ENCODE measurements at regions not wholly inside any gene's neighbourhood (a gene's known extent, or its start where the extent isn't known, plus 50 kb on each side); places are given as distances from the start of the nearest gene placed in this dataset.

DNA sequence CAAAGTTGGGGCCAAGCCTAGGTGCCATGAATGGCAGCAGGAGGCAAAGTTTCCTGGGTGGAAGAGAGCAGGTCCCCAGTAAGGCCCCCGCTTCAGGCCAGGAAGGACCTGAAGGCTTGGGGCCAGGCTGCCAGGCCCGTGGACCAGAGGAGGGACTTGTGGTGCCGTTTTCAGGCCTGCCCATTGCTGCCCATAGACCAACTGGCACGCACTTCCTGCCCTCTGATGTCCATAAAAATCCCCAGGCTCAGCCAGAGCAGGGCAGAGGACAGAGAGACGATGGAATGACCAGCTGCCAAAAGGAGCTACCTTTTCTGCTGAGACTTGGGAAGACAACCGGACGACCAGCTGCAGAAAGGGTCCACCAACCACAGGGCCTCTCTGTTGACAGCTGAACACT is 1205.5 kb downstream of the ARAP2 start:
- no peak overlapping the region for H3K4me3 Mint-ChIP-seq
- H3K9me3 Mint-ChIP-seq: peaks cover 6% of the 10 kb centered on the region
- no peak overlapping the region for H3K27ac Mint-ChIP-seq
- no peak for DNase-seq
- no peaks in the 10 kb centered on the region for H3K27me3 Mint-ChIP-seq
- H3K4me1 Mint-ChIP-seq: no peaks in the 10 kb centered on the region
- H3K36me3 Mint-ChIP-seq: no peaks in the 10 kb centered on the region

DNA sequence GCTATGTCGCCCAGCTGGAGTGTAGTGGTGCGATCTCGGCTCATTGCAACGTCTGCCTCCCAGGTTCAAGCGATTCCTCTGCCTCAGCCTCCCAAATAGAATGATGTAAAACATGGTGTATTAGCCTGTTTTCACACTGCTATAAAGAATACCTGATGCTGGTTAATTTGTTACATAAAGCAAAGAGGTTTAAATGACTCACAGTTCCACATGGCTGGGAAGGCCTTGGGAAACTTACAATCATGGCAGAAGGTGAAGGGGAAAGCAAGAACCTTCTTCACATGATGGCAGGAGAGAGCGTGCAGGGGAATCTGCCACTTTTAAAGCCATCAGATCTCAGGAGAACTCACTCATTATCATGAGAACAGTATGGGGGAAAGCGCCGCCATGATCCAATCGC is 1191.8 kb downstream of the ARAP2 start:
- DNase-seq: no peak
- Mint-ChIP-seq H3K36me3 (no peaks in the 10 kb centered on the region), H3K27me3 (no peaks in the 10 kb centered on the region), H3K4me3 (no peak overlapping the region), H3K4me1 (no peaks in the 10 kb centered on the region), H3K27ac (no peak overlapping the region), H3K9me3 (peaks cover 2% of the 10 kb centered on the region)

DNA sequence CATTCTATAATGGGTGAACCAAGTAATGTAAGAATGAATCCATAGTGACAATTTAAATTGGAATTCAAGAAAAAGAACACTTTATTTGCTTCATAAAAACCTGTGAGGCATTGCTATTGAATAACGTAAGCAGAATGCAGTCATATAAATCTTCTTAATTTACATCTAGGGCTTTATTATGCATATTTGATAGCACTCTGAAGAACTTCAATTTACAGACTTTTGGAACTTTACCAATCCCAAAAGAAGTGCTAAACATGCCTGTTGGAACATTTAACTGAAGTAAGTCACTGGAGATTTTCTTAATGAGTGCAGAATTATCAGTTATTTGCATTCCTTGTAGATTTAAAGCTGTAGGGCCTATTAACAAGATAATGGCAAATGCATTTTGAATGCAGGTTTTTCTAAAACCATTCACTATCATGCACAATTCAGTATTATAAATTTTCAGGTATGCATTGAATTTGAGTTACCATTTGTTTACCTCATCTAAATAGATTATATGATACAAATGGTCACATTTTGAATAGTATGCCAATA is 1181.2 kb downstream of the ARAP2 start:
- Mint-ChIP-seq H3K9me3 (no peaks in the 10 kb centered on the region), H3K27ac (no peak overlapping the region), H3K4me3 (no peak overlapping the region), H3K4me1 (no peaks in the 10 kb centered on the region), H3K27me3 (no peaks in the 10 kb centered on the region), H3K36me3 (no peaks in the 10 kb centered on the region)
- DNase-seq: no peak

DNA sequence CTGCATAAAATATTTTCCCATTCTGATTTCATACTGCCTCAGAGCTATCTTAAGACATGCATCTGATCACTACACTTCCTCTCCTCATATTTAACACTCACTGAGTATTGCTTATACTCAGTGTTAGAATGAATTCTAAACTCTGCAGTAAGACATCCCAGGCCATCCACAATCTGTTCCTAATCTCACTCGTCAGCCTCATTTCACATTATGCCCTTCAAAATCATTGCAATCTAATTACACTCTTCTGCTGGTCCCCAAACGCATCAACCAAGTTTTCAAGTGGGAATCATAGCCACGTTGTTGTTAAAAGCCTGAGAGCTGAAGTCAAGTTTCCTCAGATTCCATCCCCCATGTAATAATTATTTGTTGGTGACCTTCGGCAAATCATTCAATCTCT is 1177.9 kb downstream of the ARAP2 start:
- Mint-ChIP-seq H3K9me3 (no peaks in the 10 kb centered on the region), H3K27ac (no peak overlapping the region), H3K36me3 (no peaks in the 10 kb centered on the region), H3K4me3 (no peak overlapping the region), H3K4me1 (no peaks in the 10 kb centered on the region), H3K27me3 (no peaks in the 10 kb centered on the region)
- no peak for DNase-seq

DNA sequence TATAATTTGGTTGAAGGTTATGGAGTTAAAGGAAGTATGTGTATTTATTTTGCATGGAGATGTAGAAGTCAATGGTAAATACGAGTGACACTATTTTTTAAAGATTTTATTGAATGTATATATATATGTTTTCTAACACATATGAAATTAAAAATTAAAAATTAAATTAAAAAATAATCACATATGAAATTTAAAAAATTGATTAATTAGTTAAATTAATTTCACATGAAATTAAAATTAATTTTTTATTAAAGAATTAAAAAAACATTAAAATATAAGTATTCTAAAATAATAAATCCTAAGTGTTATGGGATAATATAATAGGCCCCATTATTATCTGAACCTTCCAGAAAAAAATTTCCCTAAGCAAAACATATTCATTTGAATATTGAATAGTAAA is 1163.5 kb downstream of the ARAP2 start:
- Mint-ChIP-seq H3K36me3 (no peaks in the 10 kb centered on the region), H3K4me1 (no peaks in the 10 kb centered on the region), H3K9me3 (no peaks in the 10 kb centered on the region), H3K27me3 (no peaks in the 10 kb centered on the region), H3K4me3 (no peak overlapping the region), H3K27ac (no peak overlapping the region)
- no peak for DNase-seq

DNA sequence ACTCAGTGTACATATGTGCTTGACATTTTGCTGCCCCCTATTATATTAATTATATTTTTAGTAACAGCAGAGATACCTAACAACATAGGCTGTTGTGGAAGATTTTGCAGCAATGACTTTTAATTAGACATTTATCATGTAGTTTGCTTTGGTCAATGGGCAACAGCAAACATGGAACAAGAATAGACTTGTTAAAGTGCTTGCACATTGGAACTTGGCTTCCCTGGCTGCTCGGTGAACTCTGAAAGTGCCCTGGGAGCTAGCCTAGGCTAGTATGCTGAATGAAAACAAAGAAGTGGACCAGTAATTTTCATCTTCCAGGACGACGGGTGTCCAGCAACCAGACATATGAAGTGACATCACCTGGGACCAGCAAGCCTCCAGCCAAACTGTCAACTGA is 1157.1 kb downstream of the ARAP2 start:
- Mint-ChIP-seq H3K4me3 (no peak overlapping the region), H3K36me3 (no peaks in the 10 kb centered on the region), H3K9me3 (no peaks in the 10 kb centered on the region), H3K4me1 (no peaks in the 10 kb centered on the region), H3K27me3 (no peaks in the 10 kb centered on the region), H3K27ac (no peak overlapping the region)
- DNase-seq: no peak

DNA sequence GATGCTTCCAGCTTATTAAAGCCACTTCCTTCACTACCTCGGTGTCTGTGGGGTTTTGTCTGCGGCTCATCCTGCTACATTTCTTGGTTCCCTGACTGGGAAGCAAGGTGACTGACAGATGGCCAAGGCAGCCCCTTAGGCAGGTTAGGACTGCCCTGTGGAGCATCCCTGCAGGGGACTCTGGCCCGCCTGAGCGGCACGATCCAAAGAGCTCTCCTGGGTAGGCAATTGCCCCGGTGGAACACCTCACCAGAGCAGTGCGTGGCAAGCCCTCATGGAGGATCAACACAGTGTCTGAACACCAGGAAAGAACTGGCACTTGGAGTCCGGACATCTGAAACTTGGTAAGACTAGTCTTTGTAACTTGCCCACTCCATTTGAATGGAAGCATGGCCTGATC is 1143.4 kb downstream of the ARAP2 start:
- Mint-ChIP-seq H3K36me3 (no peaks in the 10 kb centered on the region), H3K27me3 (no peaks in the 10 kb centered on the region), H3K4me3 (no peak overlapping the region), H3K4me1 (no peaks in the 10 kb centered on the region), H3K27ac (no peak overlapping the region), H3K9me3 (peaks cover 6% of the 10 kb centered on the region)
- DNase-seq: no peak

DNA sequence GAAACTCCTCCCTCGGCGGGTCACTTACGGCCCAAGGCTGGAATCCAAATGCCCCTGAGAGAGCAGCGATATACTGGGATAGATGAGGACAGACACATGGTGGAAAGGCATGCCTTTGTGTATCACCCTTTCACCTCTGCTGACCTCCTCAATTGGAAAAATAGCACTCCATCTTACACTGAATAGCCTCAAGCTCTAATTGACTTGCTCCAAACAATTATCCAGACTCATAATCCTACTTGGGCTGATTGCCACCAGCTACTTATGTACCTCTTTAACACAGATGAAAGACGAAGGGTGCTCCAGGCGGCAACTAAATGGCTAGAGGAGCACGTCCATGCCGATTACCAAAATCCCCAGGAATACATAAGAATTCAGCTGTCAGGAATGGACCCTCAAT is 1142.2 kb downstream of the ARAP2 start:
- Mint-ChIP-seq H3K9me3 (peaks cover 6% of the 10 kb centered on the region), H3K4me3 (no peak overlapping the region), H3K4me1 (no peaks in the 10 kb centered on the region), H3K27me3 (no peaks in the 10 kb centered on the region), H3K36me3 (no peaks in the 10 kb centered on the region), H3K27ac (no peak overlapping the region)
- DNase-seq: no peak

DNA sequence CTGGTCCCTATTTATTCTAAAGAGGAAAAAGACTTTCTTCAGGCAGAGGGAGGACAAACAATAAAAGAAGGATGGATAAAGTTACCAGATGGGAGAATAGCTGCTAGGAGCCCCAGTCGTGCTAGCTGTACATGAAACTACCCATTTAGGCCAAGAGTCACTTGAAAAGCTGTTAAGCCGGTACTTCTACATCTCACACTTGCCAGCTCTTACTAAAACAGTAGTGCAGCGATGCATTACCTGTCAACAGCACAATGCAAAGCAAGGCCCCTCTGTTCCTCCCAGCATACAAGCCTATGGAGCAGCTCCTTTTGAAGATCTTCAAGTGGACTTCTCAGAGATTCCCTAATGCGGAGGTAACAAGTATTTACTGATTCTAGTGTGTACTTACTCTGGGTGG is 1138.8 kb downstream of the ARAP2 start:
- Mint-ChIP-seq H3K27me3 (no peaks in the 10 kb centered on the region), H3K9me3 (peaks cover 3% of the 10 kb centered on the region), H3K36me3 (no peaks in the 10 kb centered on the region), H3K4me3 (no peak overlapping the region), H3K27ac (no peak overlapping the region), H3K4me1 (no peaks in the 10 kb centered on the region)
- DNase-seq: no peak

DNA sequence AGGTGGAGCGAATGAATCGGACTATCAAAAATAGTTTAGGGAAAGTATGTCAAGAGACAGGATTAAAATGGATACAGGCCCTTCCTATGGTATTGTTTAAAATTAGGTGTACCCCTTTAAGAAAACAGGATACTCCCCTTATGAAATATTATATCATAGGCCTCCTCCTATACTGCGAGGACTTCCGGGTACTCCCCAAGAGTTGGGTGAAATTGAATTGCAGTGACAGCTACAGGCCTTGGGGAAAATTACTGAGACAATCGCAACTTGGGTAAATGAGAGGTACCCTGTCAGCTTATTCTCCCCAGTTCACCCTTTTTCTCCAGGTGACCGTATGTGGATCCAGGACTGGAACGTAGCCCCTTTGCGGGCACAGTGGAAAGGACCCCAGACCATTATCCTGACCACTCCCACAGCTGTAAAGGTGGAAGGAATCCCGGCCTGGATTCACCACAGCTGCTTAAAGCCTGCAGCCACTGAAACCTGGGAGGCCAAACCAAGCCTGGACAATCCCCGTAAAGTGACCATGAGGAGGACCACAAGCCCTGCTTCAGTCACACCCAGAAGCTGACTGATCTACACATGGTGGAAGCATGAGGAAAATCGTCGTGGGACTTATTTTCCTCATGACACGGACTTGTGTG is 1138.1 kb downstream of the ARAP2 start:
- Mint-ChIP-seq H3K4me1 (no peaks in the 10 kb centered on the region), H3K4me3 (no peak overlapping the region), H3K27ac (no peak overlapping the region), H3K27me3 (no peaks in the 10 kb centered on the region), H3K36me3 (no peaks in the 10 kb centered on the region), H3K9me3 (peaks cover 3% of the 10 kb centered on the region)
- DNase-seq: no peak

DNA sequence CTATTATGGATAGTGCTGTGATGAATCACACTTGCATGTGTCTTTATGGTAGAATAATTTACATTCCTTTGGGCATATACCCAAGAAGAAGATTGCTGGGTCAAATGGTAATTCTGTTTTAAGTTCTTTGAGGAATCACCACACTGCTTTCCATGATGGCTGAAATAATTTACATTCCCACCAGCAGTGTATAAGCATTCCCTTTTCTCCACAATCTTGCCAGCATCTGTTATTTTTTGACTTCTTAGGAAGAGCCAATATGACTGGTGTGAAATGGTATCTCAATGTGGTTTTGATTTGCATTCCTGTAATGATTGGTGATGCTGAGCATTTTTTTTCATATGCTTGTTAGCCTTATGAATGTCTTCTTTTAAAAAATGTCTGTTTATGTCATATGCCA is 1120.2 kb downstream of the ARAP2 start:
- Mint-ChIP-seq H3K27me3 (no peaks in the 10 kb centered on the region), H3K36me3 (no peaks in the 10 kb centered on the region), H3K27ac (no peak overlapping the region), H3K9me3 (peaks cover 3% of the 10 kb centered on the region), H3K4me1 (no peaks in the 10 kb centered on the region), H3K4me3 (no peak overlapping the region)
- no peak for DNase-seq

DNA sequence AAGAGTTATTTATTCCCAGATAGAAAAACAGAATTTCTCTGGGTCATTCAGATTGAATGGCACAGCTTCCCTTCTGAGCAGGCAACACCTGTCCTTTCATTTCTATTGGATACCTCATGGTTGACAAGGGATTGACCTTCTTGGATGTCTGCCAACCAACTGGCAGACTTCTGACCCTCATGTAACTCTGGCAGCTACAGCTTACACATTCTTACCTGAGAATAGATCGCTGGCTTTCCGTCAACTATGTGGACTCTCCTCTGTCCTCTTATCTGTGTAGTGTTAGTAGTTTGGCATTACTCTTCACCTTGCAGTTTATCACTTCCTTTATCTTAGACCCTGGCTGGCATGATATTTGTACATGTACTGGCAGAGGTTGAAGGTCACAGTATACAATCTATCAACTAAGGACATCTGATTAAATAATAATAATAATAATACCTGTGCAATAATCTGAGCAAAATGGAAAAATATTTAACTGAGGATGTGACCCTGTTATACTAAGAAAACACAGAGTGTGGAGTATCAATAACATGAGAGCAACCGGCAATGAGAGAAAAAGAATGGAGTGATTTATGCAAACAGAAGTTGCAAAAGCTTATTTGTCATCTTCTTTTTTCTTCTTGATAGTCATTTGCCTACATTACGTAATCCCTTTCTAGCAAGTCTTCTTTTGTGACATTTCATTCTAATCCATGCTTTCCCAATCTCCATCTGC is 1118.2 kb downstream of the ARAP2 start:
- H3K27me3 Mint-ChIP-seq: no peaks in the 10 kb centered on the region
- no peaks in the 10 kb centered on the region for H3K36me3 Mint-ChIP-seq
- no peaks in the 10 kb centered on the region for H3K4me1 Mint-ChIP-seq
- DNase-seq: no peak
- H3K4me3 Mint-ChIP-seq: no peak overlapping the region
- H3K9me3 Mint-ChIP-seq: peaks cover 3% of the 10 kb centered on the region
- no peak overlapping the region for H3K27ac Mint-ChIP-seq

DNA sequence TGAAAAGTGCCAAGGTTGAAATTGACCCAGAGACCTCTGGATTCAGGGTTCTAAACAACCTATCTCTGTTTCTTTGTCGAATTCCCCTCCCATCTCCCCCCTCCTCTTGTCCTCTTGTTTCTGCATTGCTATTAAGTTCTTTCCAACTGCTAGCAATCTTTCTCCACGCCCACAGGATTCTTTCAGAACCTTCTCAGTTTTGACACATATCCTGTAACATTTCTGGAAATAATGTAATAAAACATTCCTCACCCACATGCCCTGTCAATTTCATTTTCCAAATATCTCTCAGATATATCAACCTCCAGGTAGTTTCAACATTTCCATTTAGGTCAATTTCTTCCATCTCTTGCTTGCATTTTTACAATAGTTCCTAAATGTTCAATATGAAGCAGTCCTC is 1105.9 kb downstream of the ARAP2 start:
- DNase-seq: no peak
- Mint-ChIP-seq H3K36me3 (no peaks in the 10 kb centered on the region), H3K4me3 (no peak overlapping the region), H3K27ac (no peak overlapping the region), H3K4me1 (no peaks in the 10 kb centered on the region), H3K9me3 (peaks cover 6% of the 10 kb centered on the region), H3K27me3 (no peaks in the 10 kb centered on the region)

DNA sequence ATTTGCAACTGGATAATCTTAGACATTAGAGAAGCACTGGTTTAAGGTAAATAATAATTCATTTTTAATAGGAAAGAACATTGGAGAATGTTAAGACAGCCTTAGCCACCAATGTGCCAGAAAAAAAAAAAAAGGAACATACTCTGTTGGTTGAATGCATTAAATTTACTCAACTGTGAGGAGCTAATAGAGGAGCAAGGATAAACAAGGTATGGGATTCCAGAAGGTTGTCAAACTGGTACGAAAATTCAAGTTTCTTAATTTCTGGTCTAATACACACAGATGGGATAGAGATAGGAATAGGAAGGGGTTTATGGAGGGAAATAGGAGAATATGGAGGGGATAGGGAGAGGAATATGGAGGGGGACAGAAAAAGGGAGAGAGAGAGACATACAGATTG is 1096.6 kb downstream of the ARAP2 start:
- Mint-ChIP-seq H3K9me3 (peaks cover 5% of the 10 kb centered on the region), H3K4me1 (no peaks in the 10 kb centered on the region), H3K36me3 (no peaks in the 10 kb centered on the region), H3K4me3 (no peak overlapping the region), H3K27ac (no peak overlapping the region), H3K27me3 (no peaks in the 10 kb centered on the region)
- DNase-seq: no peak

DNA sequence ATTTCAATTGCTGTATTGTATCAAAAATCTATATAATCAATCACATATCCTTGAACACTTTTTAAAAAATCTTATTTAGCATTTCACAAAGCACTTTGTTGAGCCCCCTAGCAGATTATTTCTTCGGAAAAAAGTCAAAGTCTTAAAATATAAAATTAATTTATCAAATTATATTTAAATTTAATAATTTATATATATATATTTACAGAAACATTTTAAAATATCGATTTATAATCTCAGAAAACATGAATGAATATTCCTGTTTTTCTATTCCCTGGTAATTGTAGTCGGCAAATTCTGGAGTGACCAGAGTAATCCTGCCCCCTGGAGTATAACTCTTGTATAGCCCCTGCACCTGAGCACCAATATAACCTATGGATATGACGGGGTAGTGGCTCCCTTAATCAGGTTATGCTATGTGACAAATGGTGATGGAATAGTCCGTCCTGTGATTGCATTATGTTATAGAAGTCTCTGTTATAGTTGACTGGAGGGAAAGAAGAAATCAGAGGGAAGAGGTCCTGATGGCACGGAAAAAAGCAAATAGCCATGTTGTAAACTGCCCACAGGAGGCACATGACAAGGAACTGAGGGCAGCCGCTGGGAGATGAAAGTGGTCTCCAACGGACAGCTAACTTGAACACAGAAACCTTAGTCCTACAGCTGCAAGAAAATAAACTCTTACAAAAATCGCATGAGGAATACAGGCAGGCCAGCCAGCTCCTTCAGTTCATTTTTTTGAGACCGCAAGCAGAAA is 1092.3 kb downstream of the ARAP2 start:
- DNase-seq: no peak

More for the DNA sequence above, 1092.3 kb downstream of the ARAP2 start:
- Mint-ChIP-seq H3K4me1 (no peaks in the 10 kb centered on the region), H3K36me3 (no peaks in the 10 kb centered on the region), H3K4me3 (no peak overlapping the region), H3K9me3 (no peaks in the 10 kb centered on the region), H3K27ac (no peak overlapping the region), H3K27me3 (no peaks in the 10 kb centered on the region)
